ENCODE measurements at regions not wholly inside any gene's neighbourhood (a gene's known extent, or its start where the extent isn't known, plus 50 kb on each side); places are given as distances from the start of the nearest gene placed in this dataset.

GRCh38 chr2:212730994-212731393 lies 192.4 kb upstream of the ERBB4 start:
- TF ChIP-seq CTCF (conservative IDR thresholded peaks at IDR 0.05; ENCODE audit: low read length) (no peak), EZH2phosphoT487 (IDR thresholded peaks at IDR 0.05; ENCODE audit: borderline replicate concordance, low read depth, low read length) (no peak)
